ENCODE measurements at regions not wholly inside any gene's neighbourhood (a gene's known extent, or its start where the extent isn't known, plus 50 kb on each side); places are given as distances from the start of the nearest gene placed in this dataset.
"Not testable (repeated sequence)": the region's sequence is repeated elsewhere in the genome, so short reads cannot be mapped to it uniquely, and the experiment has no call there.

DNA sequence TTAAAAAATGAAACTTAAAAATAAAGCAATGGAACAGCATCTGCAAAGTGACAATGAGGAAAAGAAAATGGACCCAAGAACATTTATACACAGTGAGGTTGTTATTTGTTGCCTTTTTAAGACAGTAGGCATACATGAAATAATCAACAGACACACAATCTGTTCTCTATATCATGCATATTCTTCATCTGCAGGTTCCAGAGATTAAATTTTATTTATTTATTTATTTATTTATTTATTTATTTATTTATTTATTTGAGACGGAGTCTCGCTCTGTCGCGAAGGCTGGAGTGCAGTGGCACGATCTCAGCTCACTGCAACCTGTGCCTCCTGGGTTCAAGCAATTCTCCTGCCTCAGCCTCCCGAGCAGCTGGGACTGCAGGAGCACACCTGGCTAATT is 114.4 kb upstream of the ATP2B1 start:
- not testable (repeated sequence) for H3K9ac ChIP-seq (ENCODE audit: low read depth in 1 of 2, low read length in 2 of 2); H3K27ac ChIP-seq (ENCODE audit: low read depth, low read length); H3K4me3 ChIP-seq (ENCODE audit: low read depth in 1 of 2, low read length in 2 of 2); H3K9me3 ChIP-seq (ENCODE audit: control insufficient read depth in 1 of 2, low read length in 2 of 2); H3K36me3 ChIP-seq (ENCODE audit: control insufficient read depth in 1 of 2, insufficient read depth in 2 of 2, low read length in 2 of 2); H3K4me1 ChIP-seq (ENCODE audit: control insufficient read depth in 1 of 2, insufficient read depth in 2 of 2, low read length in 2 of 2); H3K27me3 ChIP-seq (ENCODE audit: control insufficient read depth in 1 of 2, insufficient read depth in 2 of 2, low read length in 2 of 2)

DNA sequence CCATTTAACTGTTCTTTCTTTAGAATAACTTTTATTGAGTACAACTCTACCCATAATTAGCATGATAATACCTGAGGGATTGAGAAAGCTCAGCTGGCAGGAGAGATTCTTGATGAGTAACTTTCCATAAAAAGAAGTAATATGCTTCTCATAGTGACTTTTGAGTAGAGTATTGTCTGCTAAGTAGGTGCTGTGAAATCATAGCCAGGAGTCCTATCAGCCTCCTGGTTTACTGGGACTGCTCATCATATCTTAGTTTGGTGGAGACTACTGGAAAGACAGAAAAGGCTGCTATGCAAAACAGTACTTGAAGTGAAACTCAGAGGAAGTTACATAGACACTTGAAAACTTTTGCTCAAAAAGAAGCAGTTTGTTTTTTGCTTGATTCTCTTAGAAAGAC is 113.3 kb upstream of the ATP2B1 start:
- Histone ChIP-seq H3K27me3 (ENCODE audit: control insufficient read depth in 1 of 2, insufficient read depth in 2 of 2, low read length in 2 of 2) (no peaks in the 10 kb centered on the region), H3K4me1 (ENCODE audit: control insufficient read depth in 1 of 2, insufficient read depth in 2 of 2, low read length in 2 of 2) (peaks cover 0 to 10% of the 10 kb centered on the region in 2 donors)

DNA sequence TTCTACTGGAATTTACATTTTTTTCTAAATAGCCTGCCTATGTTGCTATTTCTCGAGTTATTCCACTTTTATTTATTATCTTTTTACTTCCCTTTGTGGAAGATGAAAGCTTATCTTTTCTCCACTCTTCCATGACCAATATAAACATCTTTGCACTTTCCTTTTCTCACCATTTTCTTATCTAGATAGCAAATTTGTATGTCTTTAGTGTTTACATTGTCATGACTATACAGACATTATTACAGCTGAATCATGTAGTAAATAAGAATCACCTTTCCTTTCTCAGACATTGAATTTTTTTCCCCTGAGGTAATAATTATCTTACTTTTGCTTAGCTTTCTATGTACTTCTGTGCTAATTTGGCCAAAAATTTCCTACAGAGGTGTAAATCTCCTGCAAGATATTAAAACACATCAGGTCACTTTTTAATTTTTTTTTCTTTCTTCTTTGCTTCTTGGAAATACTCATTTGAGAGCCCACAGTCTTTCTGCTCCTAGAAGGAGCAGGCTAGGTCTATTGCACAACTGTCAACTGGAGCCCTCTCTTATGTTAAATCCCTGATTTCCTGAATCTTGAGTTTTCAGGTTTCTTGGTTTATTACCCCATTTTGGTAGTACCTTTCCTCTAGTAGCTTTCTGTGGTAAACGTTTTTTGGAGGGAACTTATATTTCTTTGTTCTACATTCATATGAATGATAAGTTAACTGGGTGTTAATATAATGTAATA is 109.0 kb upstream of the ATP2B1 start:
- no peaks in the 10 kb centered on the region for H3K4me1 ChIP-seq (ENCODE audit: control insufficient read depth in 1 of 2, insufficient read depth in 2 of 2, low read length in 2 of 2)
- no peak overlapping the region for H3K4me3 ChIP-seq (ENCODE audit: low read depth in 1 of 2, low read length in 2 of 2)
- H3K9ac ChIP-seq (ENCODE audit: low read depth in 1 of 2, low read length in 2 of 2): no peak overlapping the region
- H3K36me3 ChIP-seq (ENCODE audit: control insufficient read depth in 1 of 2, insufficient read depth in 2 of 2, low read length in 2 of 2): no peaks in the 10 kb centered on the region
- no peaks in the 10 kb centered on the region for H3K27me3 ChIP-seq (ENCODE audit: control insufficient read depth in 1 of 2, insufficient read depth in 2 of 2, low read length in 2 of 2)
- no peak overlapping the region for H3K27ac ChIP-seq (ENCODE audit: low read depth, low read length)
- H3K9me3 ChIP-seq (ENCODE audit: control insufficient read depth in 1 of 2, low read length in 2 of 2): no peaks in the 10 kb centered on the region

More for the DNA sequence above, 113.3 kb upstream of the ATP2B1 start:
- H3K9ac ChIP-seq (ENCODE audit: low read depth in 1 of 2, low read length in 2 of 2): no peak overlapping the region
- H3K4me3 ChIP-seq (ENCODE audit: low read depth in 1 of 2, low read length in 2 of 2): no peak overlapping the region
- no peaks in the 10 kb centered on the region for H3K9me3 ChIP-seq (ENCODE audit: control insufficient read depth in 1 of 2, low read length in 2 of 2)
- H3K27ac ChIP-seq (ENCODE audit: low read depth, low read length): no peak overlapping the region
- no peaks in the 10 kb centered on the region for H3K36me3 ChIP-seq (ENCODE audit: control insufficient read depth in 1 of 2, insufficient read depth in 2 of 2, low read length in 2 of 2)

DNA sequence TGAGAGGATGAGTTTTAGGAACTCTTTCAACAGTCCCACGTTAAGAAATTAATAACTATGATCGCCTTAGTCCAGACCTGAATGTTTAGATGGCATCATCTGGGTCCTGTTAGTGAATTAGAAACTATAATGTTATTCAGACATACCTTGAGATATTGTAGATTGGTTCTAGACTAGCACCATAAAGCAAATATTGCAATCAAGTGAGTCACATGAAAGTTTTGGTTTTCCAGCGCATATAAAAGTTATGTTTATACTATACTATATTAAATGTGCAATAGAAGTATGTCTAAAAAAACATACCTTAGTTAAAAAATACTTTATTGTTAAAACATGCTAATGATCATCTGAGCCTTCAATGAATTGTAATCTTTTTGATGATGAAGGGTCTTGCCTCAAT is 106.6 kb upstream of the ATP2B1 start:
- H3K27me3 ChIP-seq (ENCODE audit: control insufficient read depth in 1 of 2, insufficient read depth in 2 of 2, low read length in 2 of 2): no peaks in the 10 kb centered on the region

DNA sequence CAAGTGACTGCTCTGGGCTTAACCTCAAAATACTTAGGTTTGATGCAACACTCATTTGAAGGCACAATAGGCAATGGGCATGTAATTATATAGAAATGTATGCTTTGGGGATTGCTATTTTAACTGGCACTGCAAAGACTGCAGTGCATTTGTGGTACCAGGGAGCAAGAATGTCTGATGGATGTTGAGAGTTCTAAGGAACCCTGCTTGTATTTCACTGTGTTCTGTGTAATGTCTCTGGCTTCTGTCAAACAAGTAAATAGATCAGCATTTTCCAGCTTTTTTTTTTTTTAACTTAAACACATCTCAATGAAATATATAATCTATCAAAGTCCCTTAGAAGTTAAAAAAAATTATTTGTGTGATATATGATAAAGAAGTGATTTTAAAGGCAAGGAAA is 94.8 kb upstream of the ATP2B1 start:
- Histone ChIP-seq H3K9ac (ENCODE audit: low read depth in 1 of 2, low read length in 2 of 2) (no peak overlapping the region), H3K27ac (ENCODE audit: low read depth, low read length) (no peak overlapping the region), H3K36me3 (ENCODE audit: control insufficient read depth in 1 of 2, insufficient read depth in 2 of 2, low read length in 2 of 2) (no peaks in the 10 kb centered on the region), H3K27me3 (ENCODE audit: control insufficient read depth in 1 of 2, insufficient read depth in 2 of 2, low read length in 2 of 2) (no peaks in the 10 kb centered on the region), H3K9me3 (ENCODE audit: control insufficient read depth in 1 of 2, low read length in 2 of 2) (no peaks in the 10 kb centered on the region), H3K4me3 (ENCODE audit: low read depth in 1 of 2, low read length in 2 of 2) (no peak overlapping the region), H3K4me1 (ENCODE audit: control insufficient read depth in 1 of 2, insufficient read depth in 2 of 2, low read length in 2 of 2) (no peaks in the 10 kb centered on the region)

More for the DNA sequence above, 106.6 kb upstream of the ATP2B1 start:
- no peak overlapping the region for H3K9ac ChIP-seq (ENCODE audit: low read depth in 1 of 2, low read length in 2 of 2)
- no peaks in the 10 kb centered on the region for H3K9me3 ChIP-seq (ENCODE audit: control insufficient read depth in 1 of 2, low read length in 2 of 2)
- H3K4me1 ChIP-seq (ENCODE audit: control insufficient read depth in 1 of 2, insufficient read depth in 2 of 2, low read length in 2 of 2): no peaks in the 10 kb centered on the region
- H3K36me3 ChIP-seq (ENCODE audit: control insufficient read depth in 1 of 2, insufficient read depth in 2 of 2, low read length in 2 of 2): no peaks in the 10 kb centered on the region
- H3K4me3 ChIP-seq (ENCODE audit: low read depth in 1 of 2, low read length in 2 of 2): no peak overlapping the region
- no peak overlapping the region for H3K27ac ChIP-seq (ENCODE audit: low read depth, low read length)

DNA sequence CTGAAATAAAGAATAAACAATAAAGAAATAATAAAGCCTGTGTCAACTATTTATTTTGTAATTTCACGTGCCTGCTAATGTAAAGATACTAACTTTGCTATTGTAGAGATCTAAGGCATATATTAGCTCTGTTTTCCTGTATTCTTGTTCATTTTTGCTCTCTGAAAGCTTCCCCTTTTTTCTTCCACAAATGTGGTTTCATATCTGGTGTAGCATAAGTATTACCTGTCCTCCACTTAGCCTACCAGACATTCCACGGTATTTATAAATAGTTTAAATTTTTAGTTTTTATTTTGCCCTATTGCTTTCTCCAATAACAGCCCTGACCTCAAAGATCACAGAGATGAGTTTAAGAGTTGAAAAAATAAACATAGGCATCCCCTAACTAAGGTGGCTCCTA is 92.6 kb upstream of the ATP2B1 start:
- Histone ChIP-seq H3K36me3 (ENCODE audit: control insufficient read depth in 1 of 2, insufficient read depth in 2 of 2, low read length in 2 of 2) (no peaks in the 10 kb centered on the region), H3K4me3 (ENCODE audit: low read depth in 1 of 2, low read length in 2 of 2) (no peak overlapping the region), H3K9me3 (ENCODE audit: control insufficient read depth in 1 of 2, low read length in 2 of 2) (no peaks in the 10 kb centered on the region), H3K27ac (ENCODE audit: low read depth, low read length) (no peak overlapping the region), H3K4me1 (ENCODE audit: control insufficient read depth in 1 of 2, insufficient read depth in 2 of 2, low read length in 2 of 2) (no peaks in the 10 kb centered on the region), H3K27me3 (ENCODE audit: control insufficient read depth in 1 of 2, insufficient read depth in 2 of 2, low read length in 2 of 2) (no peaks in the 10 kb centered on the region), H3K9ac (ENCODE audit: low read depth in 1 of 2, low read length in 2 of 2) (no peak overlapping the region)

DNA sequence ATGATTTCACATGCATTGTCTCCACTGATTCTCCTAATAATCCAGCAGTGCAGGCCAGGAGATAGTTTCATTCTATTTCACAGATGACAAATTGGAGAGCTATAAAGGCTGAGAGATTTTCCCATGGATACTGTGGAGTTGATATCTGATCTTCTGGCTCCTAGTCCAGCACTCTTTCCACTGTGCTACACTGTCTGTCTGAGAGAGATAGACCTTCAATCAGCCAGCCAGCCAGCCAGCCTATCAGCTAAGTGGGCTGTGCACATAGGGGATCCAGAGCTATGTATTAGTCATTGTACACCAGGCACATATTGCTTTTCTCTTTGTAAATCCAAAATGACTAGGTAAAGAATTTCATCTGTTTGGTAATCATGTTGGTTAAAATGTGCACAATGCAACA is 91.8 kb upstream of the ATP2B1 start:
- no peaks in the 10 kb centered on the region for H3K27me3 ChIP-seq (ENCODE audit: control insufficient read depth in 1 of 2, insufficient read depth in 2 of 2, low read length in 2 of 2)
- H3K27ac ChIP-seq (ENCODE audit: low read depth, low read length): no peak overlapping the region
- no peaks in the 10 kb centered on the region for H3K9me3 ChIP-seq (ENCODE audit: control insufficient read depth in 1 of 2, low read length in 2 of 2)
- no peaks in the 10 kb centered on the region for H3K36me3 ChIP-seq (ENCODE audit: control insufficient read depth in 1 of 2, insufficient read depth in 2 of 2, low read length in 2 of 2)
- no peaks in the 10 kb centered on the region for H3K4me1 ChIP-seq (ENCODE audit: control insufficient read depth in 1 of 2, insufficient read depth in 2 of 2, low read length in 2 of 2)
- no peak overlapping the region for H3K4me3 ChIP-seq (ENCODE audit: low read depth in 1 of 2, low read length in 2 of 2)
- no peak overlapping the region for H3K9ac ChIP-seq (ENCODE audit: low read depth in 1 of 2, low read length in 2 of 2)

DNA sequence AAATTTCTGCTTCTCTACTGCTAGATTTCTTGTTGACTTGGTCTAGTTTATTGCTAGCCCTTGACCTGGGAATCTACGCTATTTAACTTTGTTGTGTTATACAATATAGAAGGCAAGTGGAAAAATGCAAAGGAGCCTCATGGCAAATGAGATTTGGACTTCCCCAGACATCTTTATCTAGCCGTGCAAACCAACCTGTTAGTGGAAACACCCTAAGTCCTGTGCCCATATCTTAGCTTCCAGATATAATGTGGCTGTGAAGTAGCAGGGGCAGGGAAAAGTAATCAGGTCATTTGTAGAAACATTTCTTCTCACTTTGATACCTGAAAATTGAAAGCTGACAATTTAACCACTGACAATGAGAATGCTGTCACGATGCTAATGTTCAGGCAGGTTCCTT is 90.7 kb upstream of the ATP2B1 start:
- H3K4me1 ChIP-seq (ENCODE audit: control insufficient read depth in 1 of 2, insufficient read depth in 2 of 2, low read length in 2 of 2): no peaks in the 10 kb centered on the region
- no peak overlapping the region for H3K4me3 ChIP-seq (ENCODE audit: low read depth in 1 of 2, low read length in 2 of 2)
- H3K9ac ChIP-seq (ENCODE audit: low read depth in 1 of 2, low read length in 2 of 2): no peak overlapping the region
- no peaks in the 10 kb centered on the region for H3K27me3 ChIP-seq (ENCODE audit: control insufficient read depth in 1 of 2, insufficient read depth in 2 of 2, low read length in 2 of 2)
- no peaks in the 10 kb centered on the region for H3K9me3 ChIP-seq (ENCODE audit: control insufficient read depth in 1 of 2, low read length in 2 of 2)
- no peak overlapping the region for H3K27ac ChIP-seq (ENCODE audit: low read depth, low read length)
- H3K36me3 ChIP-seq (ENCODE audit: control insufficient read depth in 1 of 2, insufficient read depth in 2 of 2, low read length in 2 of 2): no peaks in the 10 kb centered on the region

DNA sequence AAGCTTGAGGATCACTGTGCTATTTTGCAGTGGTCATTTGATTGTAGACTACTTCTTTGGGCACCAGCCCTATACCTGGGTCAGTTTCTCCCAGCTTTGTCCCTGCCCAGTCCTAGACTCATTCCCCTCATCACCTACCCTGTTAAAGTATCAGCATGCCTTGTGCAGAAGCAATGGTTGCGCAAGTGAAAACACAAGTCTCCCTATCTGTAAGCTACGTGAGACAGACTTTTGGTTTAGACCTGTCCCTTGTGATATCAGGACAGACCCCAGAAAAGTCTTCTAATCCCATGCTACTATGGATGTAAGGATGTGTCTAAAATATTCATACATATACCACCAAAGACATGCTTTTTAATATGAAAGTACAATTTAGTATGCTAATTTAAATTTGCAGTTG is 88.8 kb upstream of the ATP2B1 start:
- Histone ChIP-seq H3K9me3 (ENCODE audit: control insufficient read depth in 1 of 2, low read length in 2 of 2) (no peaks in the 10 kb centered on the region), H3K4me3 (ENCODE audit: low read depth in 1 of 2, low read length in 2 of 2) (no peak overlapping the region), H3K36me3 (ENCODE audit: control insufficient read depth in 1 of 2, insufficient read depth in 2 of 2, low read length in 2 of 2) (no peaks in the 10 kb centered on the region), H3K4me1 (ENCODE audit: control insufficient read depth in 1 of 2, insufficient read depth in 2 of 2, low read length in 2 of 2) (no peaks in the 10 kb centered on the region), H3K9ac (ENCODE audit: low read depth in 1 of 2, low read length in 2 of 2) (no peak overlapping the region), H3K27ac (ENCODE audit: low read depth, low read length) (no peak overlapping the region), H3K27me3 (ENCODE audit: control insufficient read depth in 1 of 2, insufficient read depth in 2 of 2, low read length in 2 of 2) (no peaks in the 10 kb centered on the region)

DNA sequence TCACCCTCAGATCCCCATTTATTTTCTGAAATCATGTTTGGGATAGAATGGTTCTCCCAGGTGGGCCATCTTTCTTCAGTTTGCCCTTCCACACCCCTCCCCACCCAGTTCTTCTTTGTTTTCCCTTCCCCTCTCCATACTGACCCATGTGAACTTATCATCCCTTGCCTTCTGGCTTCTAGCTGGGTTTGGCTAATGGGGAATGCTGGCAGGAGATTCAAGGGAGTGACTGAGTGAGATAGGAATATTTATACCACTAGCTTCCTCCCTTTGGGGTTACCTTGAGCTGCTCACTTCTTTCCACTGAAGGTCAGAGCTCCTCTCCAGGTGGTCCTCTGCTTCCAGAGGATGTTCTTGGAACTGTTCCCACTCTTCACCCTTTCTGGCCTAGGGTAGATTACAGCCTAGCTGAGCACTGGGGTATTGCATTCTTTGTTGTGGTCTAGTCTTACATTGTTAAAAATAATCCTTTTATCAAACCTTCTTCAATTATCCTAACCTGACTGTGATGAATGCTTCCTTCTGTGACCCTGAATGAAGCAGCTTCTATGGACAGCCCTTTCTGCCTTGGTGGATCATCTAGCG is 88.3 kb upstream of the ATP2B1 start:
- H3K36me3 ChIP-seq (ENCODE audit: control insufficient read depth in 1 of 2, insufficient read depth in 2 of 2, low read length in 2 of 2): no peaks in the 10 kb centered on the region
- H3K4me1 ChIP-seq (ENCODE audit: control insufficient read depth in 1 of 2, insufficient read depth in 2 of 2, low read length in 2 of 2): no peaks in the 10 kb centered on the region
- H3K9me3 ChIP-seq (ENCODE audit: control insufficient read depth in 1 of 2, low read length in 2 of 2): no peaks in the 10 kb centered on the region
- no peaks in the 10 kb centered on the region for H3K27me3 ChIP-seq (ENCODE audit: control insufficient read depth in 1 of 2, insufficient read depth in 2 of 2, low read length in 2 of 2)
- no peak overlapping the region for H3K27ac ChIP-seq (ENCODE audit: low read depth, low read length)
- H3K9ac ChIP-seq (ENCODE audit: low read depth in 1 of 2, low read length in 2 of 2): no peak overlapping the region
- H3K4me3 ChIP-seq (ENCODE audit: low read depth in 1 of 2, low read length in 2 of 2): no peak overlapping the region

Data from duodenal mucosa (tissue), 2 donors.